ENCODE measurements at regions not wholly inside any gene's neighbourhood (a gene's known extent, or its start where the extent isn't known, plus 50 kb on each side); places are given as distances from the start of the nearest gene placed in this dataset.

DNA sequence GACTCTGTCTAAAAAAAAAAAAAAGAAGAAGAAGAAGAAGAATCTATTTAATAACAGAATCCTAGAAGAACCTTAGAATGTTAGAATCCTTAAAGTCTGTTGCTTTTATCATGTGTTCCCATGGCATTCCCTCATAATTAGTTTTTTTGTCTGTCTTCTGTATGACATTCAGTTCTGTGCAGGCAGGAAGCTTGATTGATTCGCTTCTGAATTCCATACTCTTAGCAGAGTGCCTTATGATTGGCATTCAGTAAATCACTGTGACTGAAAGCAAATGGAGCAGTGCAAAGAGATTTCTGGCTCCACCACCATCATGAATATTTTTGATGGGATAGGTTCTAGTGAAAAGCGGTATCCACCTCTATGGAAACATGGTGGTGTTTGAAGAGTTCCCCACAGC, 1065.9 kb upstream of the RBFOX1 start:
- TF ChIP-seq, protein P1, sequence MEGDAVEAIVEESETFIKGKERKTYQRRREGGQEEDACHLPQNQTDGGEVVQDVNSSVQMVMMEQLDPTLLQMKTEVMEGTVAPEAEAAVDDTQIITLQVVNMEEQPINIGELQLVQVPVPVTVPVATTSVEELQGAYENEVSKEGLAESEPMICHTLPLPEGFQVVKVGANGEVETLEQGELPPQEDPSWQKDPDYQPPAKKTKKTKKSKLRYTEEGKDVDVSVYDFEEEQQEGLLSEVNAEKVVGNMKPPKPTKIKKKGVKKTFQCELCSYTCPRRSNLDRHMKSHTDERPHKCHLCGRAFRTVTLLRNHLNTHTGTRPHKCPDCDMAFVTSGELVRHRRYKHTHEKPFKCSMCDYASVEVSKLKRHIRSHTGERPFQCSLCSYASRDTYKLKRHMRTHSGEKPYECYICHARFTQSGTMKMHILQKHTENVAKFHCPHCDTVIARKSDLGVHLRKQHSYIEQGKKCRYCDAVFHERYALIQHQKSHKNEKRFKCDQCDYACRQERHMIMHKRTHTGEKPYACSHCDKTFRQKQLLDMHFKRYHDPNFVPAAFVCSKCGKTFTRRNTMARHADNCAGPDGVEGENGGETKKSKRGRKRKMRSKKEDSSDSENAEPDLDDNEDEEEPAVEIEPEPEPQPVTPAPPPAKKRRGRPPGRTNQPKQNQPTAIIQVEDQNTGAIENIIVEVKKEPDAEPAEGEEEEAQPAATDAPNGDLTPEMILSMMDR (tag by site-specific recombination; IDR thresholded peaks at IDR 0.05): no peak
- TF ChIP-seq, protein P2, sequence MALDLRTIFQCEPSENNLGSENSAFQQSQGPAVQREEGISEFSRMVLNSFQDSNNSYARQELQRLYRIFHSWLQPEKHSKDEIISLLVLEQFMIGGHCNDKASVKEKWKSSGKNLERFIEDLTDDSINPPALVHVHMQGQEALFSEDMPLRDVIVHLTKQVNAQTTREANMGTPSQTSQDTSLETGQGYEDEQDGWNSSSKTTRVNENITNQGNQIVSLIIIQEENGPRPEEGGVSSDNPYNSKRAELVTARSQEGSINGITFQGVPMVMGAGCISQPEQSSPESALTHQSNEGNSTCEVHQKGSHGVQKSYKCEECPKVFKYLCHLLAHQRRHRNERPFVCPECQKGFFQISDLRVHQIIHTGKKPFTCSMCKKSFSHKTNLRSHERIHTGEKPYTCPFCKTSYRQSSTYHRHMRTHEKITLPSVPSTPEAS (tag by site-specific recombination; IDR thresholded peaks at IDR 0.05): no peak
- TF ChIP-seq KLF16 (tag by site-specific recombination; IDR thresholded peaks at IDR 0.05) (no peak), ZNF112 (tag by site-specific recombination; IDR thresholded peaks at IDR 0.05) (no peak)
- TF ChIP-seq, protein P3, sequence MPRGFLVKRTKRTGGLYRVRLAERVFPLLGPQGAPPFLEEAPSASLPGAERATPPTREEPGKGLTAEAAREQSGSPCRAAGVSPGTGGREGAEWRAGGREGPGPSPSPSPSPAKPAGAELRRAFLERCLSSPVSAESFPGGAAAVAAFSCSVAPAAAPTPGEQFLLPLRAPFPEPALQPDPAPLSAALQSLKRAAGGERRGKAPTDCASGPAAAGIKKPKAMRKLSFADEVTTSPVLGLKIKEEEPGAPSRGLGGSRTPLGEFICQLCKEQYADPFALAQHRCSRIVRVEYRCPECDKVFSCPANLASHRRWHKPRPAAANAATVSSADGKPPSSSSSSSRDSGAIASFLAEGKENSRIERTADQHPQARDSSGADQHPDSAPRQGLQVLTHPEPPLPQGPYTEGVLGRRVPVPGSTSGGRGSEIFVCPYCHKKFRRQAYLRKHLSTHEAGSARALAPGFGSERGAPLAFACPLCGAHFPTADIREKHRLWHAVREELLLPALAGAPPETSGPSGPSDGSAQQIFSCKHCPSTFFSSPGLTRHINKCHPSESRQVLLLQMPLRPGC (tag by site-specific recombination; IDR thresholded peaks at IDR 0.05): no peak

Measured in HEK293 (cell line).